DMS 273 (cell line): ENCODE measurements at regions not wholly inside any gene's neighbourhood (a gene's known extent, or its start where the extent isn't known, plus 50 kb on each side); places are given as distances from the start of the nearest gene placed in this dataset.

Experiments
- DNase-seq: peaks from one replicate; lab custom pipeline; 2025; ENCODE audit not compliant: unreplicated experiment; lab: John Stamatoyannopoulos, UW

DNA sequence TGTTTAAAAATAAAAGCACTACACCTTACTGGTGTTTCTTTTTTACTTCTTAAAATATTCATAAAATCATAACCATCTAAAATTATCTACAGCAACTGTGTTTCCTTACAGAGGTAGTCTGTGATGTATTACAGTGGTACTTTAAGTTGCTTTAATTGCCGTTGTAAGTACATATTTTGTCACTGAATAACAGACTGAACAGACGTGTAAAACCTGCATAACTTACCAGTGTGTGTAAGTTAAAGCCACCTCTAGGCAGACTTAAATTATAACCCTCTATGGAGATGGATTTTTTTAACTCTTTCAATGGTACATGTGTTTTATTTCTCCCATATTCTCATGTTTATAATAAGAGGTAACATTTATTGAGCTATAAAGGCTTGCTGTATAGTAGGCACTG is 166.8 kb downstream of the NR4A2 start:
- DNase-seq, result no peak

GRCh38 chr2:156164091-156164720 is 168.3 kb downstream of the NR4A2 start:
- DNase-seq, result no peak

- DNase-seq, result no peak
Measured at GRCh38 chr2:156158808-156159207, 173.7 kb downstream of the NR4A2 start.

GRCh38 chr2:156157670-156158069 is 174.9 kb downstream of the NR4A2 start:
- no peak for DNase-seq

GRCh38 chr2:156156580-156156979 is 175.9 kb downstream of the NR4A2 start:
- no peak for DNase-seq

- DNase-seq, result no peak
Measured at GRCh38 chr2:156155319-156155718, 177.2 kb downstream of the NR4A2 start.

DNA sequence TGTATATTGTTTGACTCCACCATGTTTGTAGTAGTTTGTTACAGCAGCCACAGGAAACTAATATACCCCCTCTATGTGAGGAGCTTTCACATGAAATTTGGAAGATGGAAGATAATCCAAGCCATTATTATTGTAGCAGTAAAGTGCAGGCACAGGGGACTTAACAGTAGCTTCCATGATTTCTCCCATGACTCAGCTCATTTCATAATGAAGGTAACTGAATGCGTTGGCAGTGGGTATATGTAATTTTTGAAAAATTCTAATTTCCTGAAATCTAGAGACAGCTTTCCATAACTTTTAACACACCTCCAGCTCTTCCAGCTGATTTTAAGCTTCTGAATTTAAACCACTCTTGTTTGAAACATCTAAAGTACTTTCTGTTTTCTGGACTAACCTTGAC is 181.2 kb downstream of the NR4A2 start:
- no peak for DNase-seq

GRCh38 chr2:156147594-156148330 is 184.8 kb downstream of the NR4A2 start:
- DNase-seq, result no peak

- no peak for DNase-seq
Measured at GRCh38 chr2:156145976-156146375, 186.5 kb downstream of the NR4A2 start.

DNA sequence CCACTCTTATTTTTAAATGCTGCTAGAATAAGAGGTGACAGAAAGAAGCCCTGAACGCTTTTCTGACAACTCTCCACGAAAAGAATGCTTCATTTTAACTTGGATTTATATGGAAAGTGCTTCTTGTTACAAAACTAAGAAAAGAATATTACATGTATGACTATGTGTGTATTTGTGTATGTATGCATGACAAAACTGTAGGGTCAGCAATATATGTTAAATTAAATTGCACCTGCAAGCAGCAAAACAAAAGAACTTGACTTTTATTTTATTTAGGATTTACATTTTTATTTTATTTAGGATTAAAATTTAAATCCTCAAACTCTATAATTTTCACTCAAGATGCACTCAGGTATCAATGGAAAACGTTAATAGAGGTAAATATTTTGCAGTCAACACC is 187.1 kb downstream of the NR4A2 start:
- DNase-seq, result no peak

- no peak for DNase-seq
Measured at GRCh38 chr2:156136566-156136965, 196.0 kb downstream of the NR4A2 start.

- DNase-seq, result no peak
Measured at GRCh38 chr2:156134887-156135286, 197.6 kb downstream of the NR4A2 start.

DNA sequence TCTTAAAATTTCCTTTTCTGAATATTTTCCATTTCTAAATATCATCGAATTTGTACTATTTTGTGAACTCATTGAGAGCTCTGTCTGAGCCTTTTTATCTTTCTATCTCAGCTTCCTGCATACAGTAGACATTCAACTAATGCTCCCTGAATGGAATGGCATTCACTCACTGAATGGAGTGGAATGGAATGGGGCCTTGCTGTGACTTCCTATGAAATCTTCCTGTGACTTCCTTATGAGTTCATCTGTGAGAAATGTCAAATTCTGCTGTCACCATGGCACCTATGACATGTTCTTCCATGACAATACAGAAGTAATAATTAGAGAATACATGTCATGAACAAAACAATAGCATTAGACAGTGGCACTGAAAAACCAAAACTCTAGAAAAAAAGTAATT is 199.6 kb downstream of the NR4A2 start:
- no peak for DNase-seq

- DNase-seq, result no peak
Measured at GRCh38 chr2:156132130-156132529, 200.4 kb downstream of the NR4A2 start.

DNA sequence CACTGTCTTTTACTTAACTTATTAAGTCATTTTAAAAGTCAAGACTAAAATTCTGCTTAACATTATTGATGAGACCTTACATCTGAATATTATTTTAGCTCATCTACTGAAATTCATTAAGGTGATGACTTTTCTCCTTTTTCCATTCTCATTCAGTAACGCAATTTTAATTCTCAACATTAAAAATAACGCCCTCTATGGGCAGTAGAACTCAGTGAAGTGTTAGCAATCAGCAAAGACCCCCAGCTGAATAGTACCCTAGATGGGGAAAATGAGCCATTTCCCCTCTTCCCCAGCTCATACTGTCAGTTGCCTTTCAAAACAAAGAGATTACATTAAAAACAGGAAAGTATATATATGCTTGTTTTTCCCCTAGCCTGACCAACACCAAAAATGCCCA is 203.3 kb downstream of the NR4A2 start:
- peak; percentile 2 for DNase-seq

DNA sequence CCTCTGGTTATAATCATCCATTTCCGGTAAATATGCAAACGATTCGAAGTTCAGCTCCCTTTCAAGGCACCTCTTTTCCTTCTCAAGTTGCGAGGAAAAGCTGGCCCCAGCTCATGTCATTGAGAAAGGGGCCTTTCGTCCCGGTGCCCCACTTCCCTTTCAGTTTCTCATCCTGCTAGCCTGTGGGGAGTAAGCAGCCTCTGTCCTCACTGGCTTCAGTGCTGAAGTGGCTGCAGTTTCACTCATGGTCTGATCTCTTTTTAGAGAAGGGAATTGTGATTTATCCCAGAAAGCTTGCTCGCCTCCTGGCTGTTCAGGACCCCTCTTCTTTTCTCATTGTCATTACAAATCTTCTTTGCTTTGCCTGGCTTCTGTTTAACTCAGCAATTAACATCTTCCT is 207.5 kb downstream of the NR4A2 start:
- DNase-seq, result no peak

GRCh38 chr2:156124458-156124857 is 208.1 kb downstream of the NR4A2 start:
- no peak for DNase-seq

GRCh38 chr2:156118753-156119416 is 213.6 kb downstream of the NR4A2 start:
- no peak for DNase-seq

DNA sequence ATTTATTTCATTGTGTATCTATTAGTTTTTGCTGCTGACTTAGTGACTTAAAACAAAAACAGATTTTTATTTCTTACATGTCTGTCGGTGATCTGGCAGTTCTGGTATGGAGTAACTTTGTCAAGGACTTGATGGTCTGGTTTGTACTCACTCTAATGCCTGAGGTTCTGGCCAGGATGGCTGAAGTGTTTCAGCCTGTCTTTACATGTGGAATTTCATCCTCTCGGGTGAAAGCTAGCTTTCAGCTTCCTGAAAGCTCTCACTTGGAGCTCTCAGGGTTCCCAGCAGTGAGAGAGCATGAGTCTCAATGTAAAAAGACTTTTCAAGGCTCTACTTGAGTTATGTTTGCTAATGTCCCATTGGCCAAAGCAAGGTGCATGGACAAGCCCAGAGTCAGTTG is 216.4 kb downstream of the NR4A2 start:
- DNase-seq, result no peak

DNA sequence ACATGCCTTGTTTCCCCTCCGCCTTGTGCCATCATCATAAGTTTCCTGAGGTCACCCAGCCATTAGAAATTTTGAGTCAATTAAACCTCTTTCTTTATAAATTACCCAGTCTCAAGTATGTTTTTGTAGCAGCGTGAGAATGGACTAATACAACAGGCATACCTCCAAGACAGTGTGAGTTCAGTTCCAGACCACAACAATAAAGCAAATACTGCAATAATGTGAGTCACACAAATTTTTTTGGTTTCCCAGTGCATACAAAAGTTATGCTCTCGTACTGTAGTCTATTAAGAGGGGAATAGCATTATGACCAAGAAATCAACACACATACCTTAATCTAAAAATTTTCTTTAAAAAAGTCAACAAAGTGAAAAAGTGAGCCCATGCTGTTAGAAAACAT is 217.2 kb downstream of the NR4A2 start:
- no peak for DNase-seq

DNA sequence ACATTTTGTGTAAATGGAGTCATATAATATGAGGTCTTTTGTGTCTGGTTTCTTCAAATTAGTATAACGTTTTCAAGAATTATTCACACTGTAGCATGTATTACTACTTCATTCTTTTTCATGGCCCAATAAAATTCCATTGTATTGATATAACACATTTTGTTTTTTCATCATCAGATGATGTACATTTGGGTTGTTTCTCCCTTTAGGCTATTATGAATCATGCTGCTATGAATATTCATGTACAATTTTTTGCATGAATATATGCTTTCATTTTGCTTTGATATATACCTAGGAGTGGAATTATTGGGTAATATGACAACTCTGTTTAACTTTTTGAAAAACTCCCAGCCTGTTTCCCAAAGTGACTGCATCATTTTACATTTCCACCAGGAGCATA is 220.2 kb downstream of the NR4A2 start:
- no peak for DNase-seq

GRCh38 chr2:156110890-156111289 is 221.6 kb downstream of the NR4A2 start:
- DNase-seq, result peak; percentile 20
